ENCODE measurements at regions not wholly inside any gene's neighbourhood (a gene's known extent, or its start where the extent isn't known, plus 50 kb on each side); places are given as distances from the start of the nearest gene placed in this dataset.
A peak's percentile ranks its signal among the peaks of the same experiment; 100 is the strongest.
"Not testable (repeated sequence)": the region's sequence is repeated elsewhere in the genome, so short reads cannot be mapped to it uniquely, and the experiment has no call there.

GRCh38 chr2:64250063-64250462 is 105.8 kb upstream of the PELI1 start:
- no peak overlapping the region for H3K27ac ChIP-seq (ENCODE audit: low read depth, low read length)
- no peak overlapping the region for H3K4me3 ChIP-seq (ENCODE audit: low read depth in 1 of 2, low read length in 2 of 2)
- no peak overlapping the region for H3K9ac ChIP-seq (ENCODE audit: low read depth in 1 of 2, low read length in 2 of 2)
- no peaks in the 10 kb centered on the region for H3K27me3 ChIP-seq (ENCODE audit: control insufficient read depth in 1 of 2, insufficient read depth in 2 of 2, low read length in 2 of 2)
- H3K9me3 ChIP-seq (ENCODE audit: control insufficient read depth in 1 of 2, low read length in 2 of 2) = no peaks in the 10 kb centered on the region
- H3K4me1 ChIP-seq (ENCODE audit: control insufficient read depth in 1 of 2, insufficient read depth in 2 of 2, low read length in 2 of 2) = no peaks in the 10 kb centered on the region
- no peaks in the 10 kb centered on the region for H3K36me3 ChIP-seq (ENCODE audit: control insufficient read depth in 1 of 2, insufficient read depth in 2 of 2, low read length in 2 of 2)

- Histone ChIP-seq H3K27me3 (ENCODE audit: control insufficient read depth in 1 of 2, insufficient read depth in 2 of 2, low read length in 2 of 2) (no peaks in the 10 kb centered on the region), H3K9ac (ENCODE audit: low read depth in 1 of 2, low read length in 2 of 2) (no peak overlapping the region), H3K4me3 (ENCODE audit: low read depth in 1 of 2, low read length in 2 of 2) (no peak overlapping the region), H3K4me1 (ENCODE audit: control insufficient read depth in 1 of 2, insufficient read depth in 2 of 2, low read length in 2 of 2) (no peaks in the 10 kb centered on the region), H3K27ac (ENCODE audit: low read depth, low read length) (no peak overlapping the region), H3K36me3 (ENCODE audit: control insufficient read depth in 1 of 2, insufficient read depth in 2 of 2, low read length in 2 of 2) (no peaks in the 10 kb centered on the region), H3K9me3 (ENCODE audit: control insufficient read depth in 1 of 2, low read length in 2 of 2) (no peaks in the 10 kb centered on the region)
These were observed 106.7 kb upstream of the PELI1 start for GRCh38 chr2:64250751-64251423.

- H3K9me3 ChIP-seq (ENCODE audit: control insufficient read depth in 1 of 2, low read length in 2 of 2) = no peaks in the 10 kb centered on the region
- H3K4me1 ChIP-seq (ENCODE audit: control insufficient read depth in 1 of 2, insufficient read depth in 2 of 2, low read length in 2 of 2) = no peaks in the 10 kb centered on the region
These were observed 107.5 kb upstream of the PELI1 start for GRCh38 chr2:64251497-64252250.

GRCh38 chr2:64252251-64252978 is 108.2 kb upstream of the PELI1 start:
- H3K9ac ChIP-seq (ENCODE audit: low read depth in 1 of 2, low read length in 2 of 2); H3K4me1 ChIP-seq (ENCODE audit: control insufficient read depth in 1 of 2, insufficient read depth in 2 of 2, low read length in 2 of 2); H3K4me3 ChIP-seq (ENCODE audit: low read depth in 1 of 2, low read length in 2 of 2); H3K27ac ChIP-seq (ENCODE audit: low read depth, low read length); H3K27me3 ChIP-seq (ENCODE audit: control insufficient read depth in 1 of 2, insufficient read depth in 2 of 2, low read length in 2 of 2); H3K9me3 ChIP-seq (ENCODE audit: control insufficient read depth in 1 of 2, low read length in 2 of 2); H3K36me3 ChIP-seq (ENCODE audit: control insufficient read depth in 1 of 2, insufficient read depth in 2 of 2, low read length in 2 of 2): not testable (repeated sequence)

More at GRCh38 chr2:64251497-64252250, 107.5 kb upstream of the PELI1 start:
- H3K36me3 ChIP-seq (ENCODE audit: control insufficient read depth in 1 of 2, insufficient read depth in 2 of 2, low read length in 2 of 2) = no peaks in the 10 kb centered on the region
- H3K27ac ChIP-seq (ENCODE audit: low read depth, low read length) = no peak overlapping the region
- no peak overlapping the region for H3K9ac ChIP-seq (ENCODE audit: low read depth in 1 of 2, low read length in 2 of 2)
- H3K4me3 ChIP-seq (ENCODE audit: low read depth in 1 of 2, low read length in 2 of 2) = no peak overlapping the region
- no peaks in the 10 kb centered on the region for H3K27me3 ChIP-seq (ENCODE audit: control insufficient read depth in 1 of 2, insufficient read depth in 2 of 2, low read length in 2 of 2)

GRCh38 chr2:64253421-64253820 is 109.2 kb upstream of the PELI1 start:
- not testable (repeated sequence) for H3K4me1 ChIP-seq (ENCODE audit: control insufficient read depth in 1 of 2, insufficient read depth in 2 of 2, low read length in 2 of 2)

GRCh38 chr2:64258566-64258965 is 114.3 kb upstream of the PELI1 start:
- no peaks in the 10 kb centered on the region for H3K36me3 ChIP-seq (ENCODE audit: control insufficient read depth in 1 of 2, insufficient read depth in 2 of 2, low read length in 2 of 2)
- H3K9me3 ChIP-seq (ENCODE audit: control insufficient read depth in 1 of 2, low read length in 2 of 2) = no peaks in the 10 kb centered on the region
- peaks cover 17 to 40% of the 10 kb centered on the region in 2 donors for H3K4me1 ChIP-seq (ENCODE audit: control insufficient read depth in 1 of 2, insufficient read depth in 2 of 2, low read length in 2 of 2)
- H3K27me3 ChIP-seq (ENCODE audit: control insufficient read depth in 1 of 2, insufficient read depth in 2 of 2, low read length in 2 of 2) = no peaks in the 10 kb centered on the region
- no peak overlapping the region for H3K4me3 ChIP-seq (ENCODE audit: low read depth in 1 of 2, low read length in 2 of 2)
- no peak overlapping the region for H3K27ac ChIP-seq (ENCODE audit: low read depth, low read length)
- no peak overlapping the region for H3K9ac ChIP-seq (ENCODE audit: low read depth in 1 of 2, low read length in 2 of 2)

More at GRCh38 chr2:64253421-64253820, 109.2 kb upstream of the PELI1 start:
- not testable (repeated sequence) for H3K27me3 ChIP-seq (ENCODE audit: control insufficient read depth in 1 of 2, insufficient read depth in 2 of 2, low read length in 2 of 2); H3K9me3 ChIP-seq (ENCODE audit: control insufficient read depth in 1 of 2, low read length in 2 of 2); H3K9ac ChIP-seq (ENCODE audit: low read depth in 1 of 2, low read length in 2 of 2); H3K36me3 ChIP-seq (ENCODE audit: control insufficient read depth in 1 of 2, insufficient read depth in 2 of 2, low read length in 2 of 2); H3K4me3 ChIP-seq (ENCODE audit: low read depth in 1 of 2, low read length in 2 of 2); H3K27ac ChIP-seq (ENCODE audit: low read depth, low read length)

GRCh38 chr2:64259312-64259711 is 115.1 kb upstream of the PELI1 start:
- H3K4me1 ChIP-seq (ENCODE audit: control insufficient read depth in 1 of 2, insufficient read depth in 2 of 2, low read length in 2 of 2) = peaks cover 17 to 43% of the 10 kb centered on the region in 2 donors
- no peak overlapping the region for H3K27ac ChIP-seq (ENCODE audit: low read depth, low read length)
- no peak overlapping the region for H3K9ac ChIP-seq (ENCODE audit: low read depth in 1 of 2, low read length in 2 of 2)
- no peaks in the 10 kb centered on the region for H3K27me3 ChIP-seq (ENCODE audit: control insufficient read depth in 1 of 2, insufficient read depth in 2 of 2, low read length in 2 of 2)
- no peak overlapping the region for H3K4me3 ChIP-seq (ENCODE audit: low read depth in 1 of 2, low read length in 2 of 2)
- no peaks in the 10 kb centered on the region for H3K9me3 ChIP-seq (ENCODE audit: control insufficient read depth in 1 of 2, low read length in 2 of 2)
- H3K36me3 ChIP-seq (ENCODE audit: control insufficient read depth in 1 of 2, insufficient read depth in 2 of 2, low read length in 2 of 2) = no peaks in the 10 kb centered on the region

GRCh38 chr2:64260093-64260803 is 116.0 kb upstream of the PELI1 start:
- Histone ChIP-seq H3K9ac (ENCODE audit: low read depth in 1 of 2, low read length in 2 of 2) (peak overlapping the region in 1 of 2 donors; percentile 0), H3K4me1 (ENCODE audit: control insufficient read depth in 1 of 2, insufficient read depth in 2 of 2, low read length in 2 of 2) (peaks cover 17 to 43% of the 10 kb centered on the region in 2 donors), H3K4me3 (ENCODE audit: low read depth in 1 of 2, low read length in 2 of 2) (no peak overlapping the region), H3K9me3 (ENCODE audit: control insufficient read depth in 1 of 2, low read length in 2 of 2) (no peaks in the 10 kb centered on the region), H3K27me3 (ENCODE audit: control insufficient read depth in 1 of 2, insufficient read depth in 2 of 2, low read length in 2 of 2) (no peaks in the 10 kb centered on the region), H3K36me3 (ENCODE audit: control insufficient read depth in 1 of 2, insufficient read depth in 2 of 2, low read length in 2 of 2) (no peaks in the 10 kb centered on the region), H3K27ac (ENCODE audit: low read depth, low read length) (no peak overlapping the region)

- H3K9me3 ChIP-seq (ENCODE audit: control insufficient read depth in 1 of 2, low read length in 2 of 2) = no peaks in the 10 kb centered on the region
- H3K4me1 ChIP-seq (ENCODE audit: control insufficient read depth in 1 of 2, insufficient read depth in 2 of 2, low read length in 2 of 2) = peaks cover 17 to 43% of the 10 kb centered on the region in 2 donors
- H3K9ac ChIP-seq (ENCODE audit: low read depth in 1 of 2, low read length in 2 of 2) = peak overlapping the region; percentile 0 to 41
- H3K36me3 ChIP-seq (ENCODE audit: control insufficient read depth in 1 of 2, insufficient read depth in 2 of 2, low read length in 2 of 2) = no peaks in the 10 kb centered on the region
- no peak overlapping the region for H3K4me3 ChIP-seq (ENCODE audit: low read depth in 1 of 2, low read length in 2 of 2)
- peak overlapping the region; percentile 51 for H3K27ac ChIP-seq (ENCODE audit: low read depth, low read length)
- no peaks in the 10 kb centered on the region for H3K27me3 ChIP-seq (ENCODE audit: control insufficient read depth in 1 of 2, insufficient read depth in 2 of 2, low read length in 2 of 2)
These were observed 116.6 kb upstream of the PELI1 start for GRCh38 chr2:64260817-64261216.
